ENCODE measurements at regions not wholly inside any gene's neighbourhood (a gene's known extent, or its start where the extent isn't known, plus 50 kb on each side); places are given as distances from the start of the nearest gene placed in this dataset.

DNA sequence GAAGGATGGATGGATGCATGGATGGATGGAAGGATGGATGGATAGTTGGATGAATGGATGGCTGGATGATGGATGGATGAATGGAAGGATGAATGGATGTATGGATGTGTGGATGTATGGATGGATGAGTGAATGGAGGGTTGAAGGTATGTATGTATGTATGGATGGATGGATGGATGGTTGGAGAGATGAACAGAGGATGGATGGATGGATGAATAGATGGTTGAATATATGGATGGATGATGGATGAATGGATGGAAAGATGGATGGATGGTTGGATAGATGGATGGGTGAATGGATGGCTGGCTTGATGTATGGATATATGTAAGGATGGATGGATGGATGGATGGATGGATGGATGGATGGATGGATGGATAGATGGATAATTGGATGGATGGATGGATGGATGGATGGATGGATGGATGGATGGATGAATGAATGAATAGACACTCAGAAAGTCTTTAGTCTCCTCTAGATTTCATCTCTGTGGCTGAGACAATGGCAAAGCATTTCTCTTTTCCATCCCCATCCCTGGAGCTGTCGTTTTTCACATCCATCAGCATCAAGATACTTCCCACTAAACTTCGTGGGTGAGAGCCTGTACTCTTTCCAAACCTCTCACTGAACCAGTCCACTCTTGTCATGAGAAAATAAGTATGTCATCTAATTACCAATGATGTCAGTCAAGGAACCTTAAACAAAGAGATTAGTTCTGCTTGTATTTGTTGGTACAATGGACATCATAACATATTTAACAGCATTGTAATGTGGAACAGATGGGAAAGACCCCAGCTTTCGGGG lies 74.8 kb upstream of the CLMN start:
- TF ChIP-seq, protein P1, sequence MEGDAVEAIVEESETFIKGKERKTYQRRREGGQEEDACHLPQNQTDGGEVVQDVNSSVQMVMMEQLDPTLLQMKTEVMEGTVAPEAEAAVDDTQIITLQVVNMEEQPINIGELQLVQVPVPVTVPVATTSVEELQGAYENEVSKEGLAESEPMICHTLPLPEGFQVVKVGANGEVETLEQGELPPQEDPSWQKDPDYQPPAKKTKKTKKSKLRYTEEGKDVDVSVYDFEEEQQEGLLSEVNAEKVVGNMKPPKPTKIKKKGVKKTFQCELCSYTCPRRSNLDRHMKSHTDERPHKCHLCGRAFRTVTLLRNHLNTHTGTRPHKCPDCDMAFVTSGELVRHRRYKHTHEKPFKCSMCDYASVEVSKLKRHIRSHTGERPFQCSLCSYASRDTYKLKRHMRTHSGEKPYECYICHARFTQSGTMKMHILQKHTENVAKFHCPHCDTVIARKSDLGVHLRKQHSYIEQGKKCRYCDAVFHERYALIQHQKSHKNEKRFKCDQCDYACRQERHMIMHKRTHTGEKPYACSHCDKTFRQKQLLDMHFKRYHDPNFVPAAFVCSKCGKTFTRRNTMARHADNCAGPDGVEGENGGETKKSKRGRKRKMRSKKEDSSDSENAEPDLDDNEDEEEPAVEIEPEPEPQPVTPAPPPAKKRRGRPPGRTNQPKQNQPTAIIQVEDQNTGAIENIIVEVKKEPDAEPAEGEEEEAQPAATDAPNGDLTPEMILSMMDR (conservative IDR thresholded peaks at IDR 0.05) = no peak
- H3K27ac ChIP-seq = no peak overlapping the region

DNA sequence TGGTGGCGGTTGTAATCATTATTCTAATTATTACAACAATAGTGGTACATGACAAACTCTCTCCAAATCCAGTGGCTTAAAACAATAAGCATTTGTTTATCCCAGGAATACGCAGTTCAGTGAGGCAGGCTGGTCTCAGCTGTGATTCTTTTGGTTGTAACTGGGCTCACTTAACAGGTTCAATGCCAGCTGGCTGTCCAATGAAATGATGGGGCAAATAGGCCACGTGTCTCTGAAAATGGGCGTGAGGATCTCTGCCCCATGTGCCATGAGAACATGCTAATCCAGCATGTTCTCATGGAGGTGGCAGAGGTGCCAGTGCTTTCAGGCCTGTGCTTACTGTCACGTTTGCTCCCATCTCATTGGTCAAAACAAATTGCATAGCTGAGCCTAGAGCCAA lies 73.1 kb upstream of the CLMN start:
- H3K27ac ChIP-seq = no peak overlapping the region
- TF ChIP-seq, protein P1 (conservative IDR thresholded peaks at IDR 0.05) = no peak

DNA sequence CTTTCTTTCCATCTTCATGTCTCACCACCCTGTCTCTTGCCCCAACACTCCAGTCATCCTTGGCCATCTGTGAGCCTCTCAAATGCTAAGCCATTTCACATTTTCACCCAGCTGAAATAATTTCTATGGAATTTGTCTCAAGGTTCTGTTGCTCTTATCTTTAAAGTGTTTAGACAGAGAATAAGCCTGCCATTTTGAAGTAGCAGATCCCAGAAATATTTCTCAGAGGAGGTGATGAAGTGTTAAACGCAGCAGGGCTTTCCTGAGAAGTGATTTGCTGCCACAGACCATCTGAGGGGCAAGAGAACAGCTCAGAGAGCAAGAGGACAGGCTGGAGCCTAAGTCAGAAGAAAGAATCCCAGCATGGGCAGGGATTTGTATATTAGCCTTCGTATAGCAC lies 71.6 kb upstream of the CLMN start:
- TF ChIP-seq, protein P1 (conservative IDR thresholded peaks at IDR 0.05) = no peak
- H3K27ac ChIP-seq = no peak overlapping the region

DNA sequence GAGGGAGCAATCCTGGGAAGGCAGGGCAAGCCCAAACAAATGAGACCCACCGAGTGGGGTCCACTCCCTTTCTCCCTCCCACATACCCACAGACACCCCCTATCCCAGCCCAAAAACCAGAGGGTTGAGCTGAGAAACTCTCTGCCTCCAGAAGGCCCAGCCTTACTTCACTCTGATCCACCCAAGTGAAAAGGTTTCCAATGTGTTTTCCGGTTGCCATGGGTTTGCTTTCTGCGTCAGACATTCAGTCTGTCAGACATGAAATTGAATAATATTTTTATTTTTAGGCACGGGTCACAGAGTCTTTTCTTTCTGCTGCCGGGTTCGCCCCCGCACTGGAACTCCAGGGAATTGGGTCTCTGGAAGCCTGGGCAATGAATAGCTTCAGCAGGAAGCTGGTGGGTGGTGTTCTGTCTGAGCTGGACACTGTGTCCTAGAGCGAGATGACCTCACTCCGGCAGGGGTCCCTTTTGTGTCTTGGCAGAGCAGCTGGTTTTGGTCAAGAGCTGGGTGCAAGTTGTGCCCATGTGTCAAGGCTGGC lies 69.8 kb upstream of the CLMN start:
- no peak overlapping the region for H3K27ac ChIP-seq
- TF ChIP-seq, protein P1 (conservative IDR thresholded peaks at IDR 0.05) = no peak

DNA sequence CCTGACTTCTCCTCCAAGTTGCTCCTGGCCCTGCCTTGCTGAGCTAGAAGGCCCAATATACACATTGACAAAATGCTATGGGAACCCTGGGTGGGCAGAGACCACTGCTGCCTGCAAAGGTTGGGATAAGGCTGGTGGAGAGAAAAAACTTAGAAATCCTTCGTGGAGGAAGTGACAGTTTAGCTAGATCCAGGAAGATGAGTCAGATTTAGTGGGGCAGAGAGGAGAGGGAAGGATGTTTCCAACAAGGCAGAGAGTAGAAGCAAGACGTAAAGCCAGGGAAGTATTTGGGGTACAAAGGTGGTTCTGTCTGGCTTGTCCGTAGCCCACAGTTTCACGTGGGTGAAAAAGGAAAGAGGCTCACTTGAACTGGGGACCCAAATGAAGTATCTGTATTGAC lies 69.0 kb upstream of the CLMN start:
- TF ChIP-seq, protein P1 (conservative IDR thresholded peaks at IDR 0.05) = no peak
- H3K27ac ChIP-seq = no peak overlapping the region

DNA sequence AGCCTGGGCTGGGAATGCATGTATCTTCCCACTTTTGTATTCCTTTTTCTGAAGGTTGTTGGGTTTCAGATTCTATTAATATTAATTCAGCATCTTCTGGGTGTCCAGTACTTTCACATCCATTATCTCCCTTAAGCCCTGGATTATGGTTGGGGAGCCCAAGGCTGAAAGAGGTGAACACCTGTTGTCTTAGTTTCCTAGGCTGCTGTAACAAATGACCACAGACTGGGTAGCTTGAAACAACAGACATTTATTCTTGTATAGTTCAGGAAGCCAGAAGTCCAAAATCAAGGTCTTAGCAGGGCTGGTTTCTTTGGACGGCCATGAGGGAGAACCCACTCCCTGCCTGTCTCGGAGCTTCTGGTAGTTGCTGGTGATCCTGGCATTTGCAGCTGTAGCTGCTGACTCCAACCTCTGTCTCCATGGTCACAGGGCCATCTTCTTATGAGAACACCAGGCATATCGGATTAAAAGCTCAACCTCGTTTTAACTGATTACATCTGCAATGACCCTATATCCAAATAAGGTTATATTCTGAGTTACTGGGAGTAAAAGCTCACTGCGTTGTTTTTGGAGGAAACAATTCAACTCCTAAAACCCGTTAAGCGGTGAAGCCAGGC lies 68.2 kb upstream of the CLMN start:
- H3K27ac ChIP-seq = no peak overlapping the region
- TF ChIP-seq, protein P1 (conservative IDR thresholded peaks at IDR 0.05) = no peak

DNA sequence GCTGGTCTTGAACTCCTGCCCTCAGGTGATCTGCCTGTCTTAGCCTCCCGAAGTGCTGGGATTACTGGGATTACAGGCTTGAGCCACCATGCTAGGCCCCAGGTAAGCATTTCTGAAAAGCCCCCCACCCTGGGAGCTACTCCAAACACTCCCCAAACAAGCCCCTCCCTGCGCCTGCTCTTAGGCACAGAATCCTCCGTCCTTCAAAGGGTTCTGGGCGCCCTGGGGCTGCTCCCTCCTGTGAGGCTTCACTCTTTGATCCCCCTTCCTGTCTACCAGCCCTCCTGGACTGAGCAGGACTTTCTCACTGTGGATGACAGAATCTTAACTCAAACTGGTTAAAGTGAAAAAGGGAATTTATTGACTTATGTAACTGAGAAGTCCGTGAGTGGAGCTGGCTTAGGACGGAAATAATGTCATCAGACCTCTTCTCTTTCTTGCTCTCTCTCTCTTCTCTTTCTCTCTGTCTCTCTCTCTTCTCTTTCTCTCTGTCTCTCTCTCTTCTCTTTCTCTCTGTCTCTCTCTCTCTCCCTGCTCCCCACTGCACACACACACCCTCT lies 66.9 kb upstream of the CLMN start:
- H3K27ac ChIP-seq = no peak overlapping the region
- TF ChIP-seq, protein P1 (conservative IDR thresholded peaks at IDR 0.05) = no peak

Data from VCaP (cell line).